Upper lobe of left lung (tissue), 6 donors: ENCODE measurements at regions not wholly inside any gene's neighbourhood (a gene's known extent, or its start where the extent isn't known, plus 50 kb on each side); places are given as distances from the start of the nearest gene placed in this dataset.

Source experiments
- ATAC-seq, 2 donors: fragments of 200-7000 bp; cut with Tn5 transposase; one replicate each; pipeline ENCODE4 v1.9.1; 2022; ENCODE audit warnings: mild to moderate bottlenecking in 2 of 2, moderate library complexity in 2 of 2; ENCODE audit not compliant: low FRiP score in 2 of 2
- DNase-seq, 2 donors: peaks; one replicate each; pipeline ENCODE4 v3.0.0-alpha.2; 2019 to 2020
- H3K27ac ChIP-seq, 4 donors: fragments of 200-600 bp; sonication (generic); one replicate each; pipeline ENCODE4 v1.5.1; 2016 to 2019
- H3K27me3 ChIP-seq, 4 donors: fragments of 200-600 bp; sonication (generic); one replicate each; pipeline ENCODE4 v1.5.1; 2017 to 2019
- H3K36me3 ChIP-seq, 4 donors: fragments of 200-600 bp; sonication (generic); one replicate each; pipeline ENCODE4 v1.5.1; 2016 to 2019
- H3K4me1 ChIP-seq, 4 donors: fragments of 200-600 bp; sonication (generic); one replicate each; pipeline ENCODE4 v1.5.1; 2018 to 2019
- H3K4me3 ChIP-seq, 4 donors: fragments of 200-600 bp; sonication (generic); one replicate each; pipeline ENCODE4 v1.5.1; 2017 to 2019; ENCODE audit warnings: mild to moderate bottlenecking in 2 of 4, moderate library complexity in 1 of 4
- H3K9me3 ChIP-seq, 4 donors: fragments of 200-600 bp; sonication (generic); one replicate each; pipeline ENCODE4 v1.5.1; 2018 to 2019
- CTCF ChIP-seq, 6 experiments: fragments of 450-650 bp in 4 of 6; fragments of 200-600 bp in 2 of 6; sonication (generic) in 2 of 6; IDR thresholded peaks; one replicate each; pipeline ENCODE4 v1.5.1; 2016 to 2019; ENCODE audit warnings: antibody characterized with exemption in 6 of 6
- EP300 ChIP-seq, 4 donors: sonication (generic); formaldehyde crosslinking; IDR thresholded peaks; one replicate each; pipeline ENCODE4 v1.5.1; 2017; ENCODE audit warnings: antibody characterized with exemption in 4 of 4, control low read depth in 2 of 4
- POLR2A ChIP-seq, 4 donors: fragments of 450-650 bp; IDR thresholded peaks; one replicate each; pipeline ENCODE4 v1.5.1; 2016 to 2017; ENCODE audit warnings: antibody characterized with exemption in 4 of 4, mild to moderate bottlenecking in 2 of 4
- POLR2AphosphoS5 ChIP-seq, 2 donors: sonication (generic); formaldehyde crosslinking; IDR thresholded peaks; one replicate each; pipeline ENCODE4 v1.5.1; 2017; ENCODE audit warnings: antibody characterized with exemption in 2 of 2
- WGBS, 2 donors: methylation state at CpG; one replicate each; pipeline ENCODE4 v1.1.5; 2017 to 2018; 5-methylcytosine and 5-hydroxymethylcytosine counted together
- donor health status: DM: no; HTN: no; CAD: no; lungs with moderate emphysema.
- donor health status: DM: no; HTN: yes; CAD: no; lungs with severe emphysema.

- Histone ChIP-seq H3K27ac (no peak overlapping the region), H3K4me1 (no peaks in the 10 kb centered on the region), H3K4me3 (no peak overlapping the region), H3K36me3 (no peaks in the 10 kb centered on the region), H3K9me3 (no peaks in the 10 kb centered on the region), H3K27me3 (no peaks in the 10 kb centered on the region)
- TF ChIP-seq EP300 (IDR thresholded peaks at IDR 0.05), result no peak
- TF ChIP-seq POLR2A (IDR thresholded peaks at IDR 0.05), result no peak
- TF ChIP-seq CTCF (IDR thresholded peaks at IDR 0.05), result no peak
- no peak for TF ChIP-seq POLR2AphosphoS5 (IDR thresholded peaks at IDR 0.05)
- 74 to 79% methylated on average over 3 of the region's 3 CpGs for WGBS, 2 donors
- DNase-seq (no peak), ATAC-seq (no peak)
Observed at GRCh38 chr1:79781261-79781660, 774.7 kb upstream of the ADGRL4 start.

- ATAC-seq (no peak), DNase-seq (no peak)
- 52 to 55% methylated on average over 2 of the region's 2 CpGs for WGBS, 2 donors
- TF ChIP-seq POLR2AphosphoS5 (IDR thresholded peaks at IDR 0.05) (no peak), EP300 (IDR thresholded peaks at IDR 0.05) (no peak), POLR2A (IDR thresholded peaks at IDR 0.05) (no peak), CTCF (IDR thresholded peaks at IDR 0.05) (no peak)
- Histone ChIP-seq H3K36me3 (no peaks in the 10 kb centered on the region), H3K4me3 (no peak overlapping the region), H3K4me1 (no peaks in the 10 kb centered on the region), H3K9me3 (no peaks in the 10 kb centered on the region), H3K27ac (no peak overlapping the region), H3K27me3 (no peaks in the 10 kb centered on the region)
Observed at GRCh38 chr1:79777481-79778219, 771.1 kb upstream of the ADGRL4 start.

- no peak overlapping the region for H3K4me3 ChIP-seq
- H3K27ac ChIP-seq, result no peak overlapping the region
- H3K36me3 ChIP-seq, result no peaks in the 10 kb centered on the region
Observed at GRCh38 chr1:79775402-79775801, 768.9 kb upstream of the ADGRL4 start.

GRCh38 chr1:79773385-79773784, 766.9 kb upstream of the ADGRL4 start:
- no peaks in the 10 kb centered on the region for H3K4me1 ChIP-seq
- H3K27ac ChIP-seq, result no peak overlapping the region
- TF ChIP-seq POLR2A (IDR thresholded peaks at IDR 0.05) (no peak), EP300 (IDR thresholded peaks at IDR 0.05) (no peak), POLR2AphosphoS5 (IDR thresholded peaks at IDR 0.05) (no peak), CTCF (IDR thresholded peaks at IDR 0.05) (no peak)
- 67 to 71% methylated on average over 2 of the region's 2 CpGs for WGBS, 2 donors
- no peaks in the 10 kb centered on the region for H3K36me3 ChIP-seq
- DNase-seq (no peak), ATAC-seq (no peak)
- no peak overlapping the region for H3K4me3 ChIP-seq
- no peaks in the 10 kb centered on the region for H3K9me3 ChIP-seq
- H3K27me3 ChIP-seq, result no peaks in the 10 kb centered on the region

More at GRCh38 chr1:79775402-79775801, 768.9 kb upstream of the ADGRL4 start:
- TF ChIP-seq CTCF (IDR thresholded peaks at IDR 0.05), result no peak
- TF ChIP-seq EP300 (IDR thresholded peaks at IDR 0.05), result no peak
- no peak for TF ChIP-seq POLR2A (IDR thresholded peaks at IDR 0.05)
- TF ChIP-seq POLR2AphosphoS5 (IDR thresholded peaks at IDR 0.05), result no peak
- H3K4me1 ChIP-seq, result no peaks in the 10 kb centered on the region
- no peaks in the 10 kb centered on the region for H3K9me3 ChIP-seq
- no peaks in the 10 kb centered on the region for H3K27me3 ChIP-seq
- ATAC-seq (no peak), DNase-seq (no peak)
- 76 to 83% methylated on average over 2 of the region's 2 CpGs for WGBS, 2 donors

- DNase-seq (no peak), ATAC-seq (no peak)
- no peaks in the 10 kb centered on the region for H3K27me3 ChIP-seq
- H3K36me3 ChIP-seq, result no peaks in the 10 kb centered on the region
- no peak overlapping the region for H3K27ac ChIP-seq
- H3K4me3 ChIP-seq, result no peak overlapping the region
- H3K4me1 ChIP-seq, result no peaks in the 10 kb centered on the region
- peaks cover 0 to 4% (median 0%) of the 10 kb centered on the region in 4 donors for H3K9me3 ChIP-seq
- TF ChIP-seq CTCF (IDR thresholded peaks at IDR 0.05) (no peak), EP300 (IDR thresholded peaks at IDR 0.05) (no peak), POLR2A (IDR thresholded peaks at IDR 0.05) (no peak), POLR2AphosphoS5 (IDR thresholded peaks at IDR 0.05) (no peak)
Observed at GRCh38 chr1:79762461-79762860, 755.9 kb upstream of the ADGRL4 start.
